Peyer's patch (tissue), 4 donors: ENCODE measurements at regions not wholly inside any gene's neighbourhood (a gene's known extent, or its start where the extent isn't known, plus 50 kb on each side); places are given as distances from the start of the nearest gene placed in this dataset.

ENCODE experiments used
- CTCF ChIP-seq, 6 experiments: fragments of 450-650 bp in 4 of 6; fragments of 200-600 bp in 2 of 6; sonication (generic) in 1 of 6; IDR thresholded peaks; one replicate each; pipeline ENCODE4 v1.5.1; 2017 to 2019; ENCODE audit warnings: antibody characterized with exemption in 6 of 6, mild to moderate bottlenecking in 3 of 6, moderate library complexity in 1 of 6
- POLR2A ChIP-seq, 2 donors: fragments of 450-650 bp; IDR thresholded peaks; one replicate each; pipeline ENCODE4 v1.5.1; 2017; ENCODE audit warnings: antibody characterized with exemption in 2 of 2, mild to moderate bottlenecking in 2 of 2, moderate library complexity in 2 of 2

GRCh38 chr12:91639327-91639726 is 456.7 kb upstream of the DCN start:
- TF ChIP-seq CTCF (IDR thresholded peaks at IDR 0.05) (no peak), POLR2A (IDR thresholded peaks at IDR 0.05) (no peak)
